Neural cell (in vitro differentiated cells): ENCODE measurements at regions not wholly inside any gene's neighbourhood (a gene's known extent, or its start where the extent isn't known, plus 50 kb on each side); places are given as distances from the start of the nearest gene placed in this dataset.

Source experiments
- H2AFZ ChIP-seq: fragments of 200-600, 300-800 bp; sonication (generic), shearing (Covaris generic); 2 replicates; pipeline ENCODE4 v1.6.0; 2014; ENCODE audit warnings: low read depth, mild to moderate bottlenecking, antibody characterized with exemption, low read length, moderate library complexity
- H3F3A ChIP-seq: fragments of 200-600 bp; shearing (Covaris generic); 2 replicates; pipeline ENCODE4 v1.6.1; 2016; ENCODE audit warnings: mild to moderate bottlenecking, moderate library complexity, mixed read lengths, antibody characterized with exemption, low read length; ENCODE audit not compliant: insufficient read depth, poor library complexity, severe bottlenecking
- H3K27ac ChIP-seq: fragments of 200-600, 300-800 bp; sonication (generic), shearing (Covaris generic); 2 replicates; pipeline ENCODE4 v1.5.1; 2014; ENCODE audit warnings: mild to moderate bottlenecking, low read length, moderate library complexity
- H3K27me3 ChIP-seq: fragments of 300-800, 200-600 bp; sonication (generic), shearing (Covaris generic); 2 replicates; pipeline ENCODE4 v1.6.0; 2014; ENCODE audit warnings: mild to moderate bottlenecking, low read depth, low read length, moderate library complexity; ENCODE audit not compliant: insufficient read depth
- H3K36me3 ChIP-seq: fragments of 300-800, 200-600 bp; sonication (generic), shearing (Covaris generic); 2 replicates; pipeline ENCODE4 v1.5.1; 2014; ENCODE audit warnings: mild to moderate bottlenecking, antibody characterized with exemption, low read length, moderate library complexity; ENCODE audit not compliant: insufficient read depth
- H3K4me2 ChIP-seq: fragments of 300-800, 200-600 bp; sonication (generic), shearing (Covaris generic); 2 replicates; pipeline ENCODE4 v1.6.0; 2014; ENCODE audit warnings: mild to moderate bottlenecking, low read length
- H3K4me3 ChIP-seq: fragments of 300-800, 200-600 bp; sonication (generic), shearing (Covaris generic); 2 replicates; pipeline ENCODE4 v1.5.1; 2014; ENCODE audit warnings: mild to moderate bottlenecking, low read length, moderate library complexity
- H3K79me2 ChIP-seq: fragments of 200-600 bp; shearing (Covaris generic); replicated peaks from 2 replicates; pipeline ENCODE4 v1.6.0; 2014; ENCODE audit warnings: mild to moderate bottlenecking, low read length, moderate library complexity; ENCODE audit not compliant: insufficient read depth
- H3K9ac ChIP-seq: fragments of 300-800, 200-600 bp; sonication (generic), shearing (Covaris generic); 2 replicates; pipeline ENCODE4 v1.6.1; 2016; ENCODE audit warnings: mild to moderate bottlenecking, low read length, mixed read lengths
- H3K9me2 ChIP-seq: fragments of 200-600 bp; shearing (Covaris generic); 2 replicates; pipeline ENCODE4 v1.6.1; 2016; ENCODE audit warnings: mild to moderate bottlenecking, low read length, mixed read lengths; ENCODE audit not compliant: insufficient read depth
- H3K9me3 ChIP-seq: fragments of 200-600, 300-800 bp; sonication (generic), shearing (Covaris generic); 2 replicates; pipeline ENCODE4 v1.6.1; 2016; ENCODE audit warnings: mild to moderate bottlenecking, mixed run types, low read length, moderate library complexity, mixed read lengths
- H4K20me1 ChIP-seq: fragments of 200-600 bp; shearing (Covaris generic); 2 replicates; pipeline ENCODE4 v1.6.1; 2016; ENCODE audit warnings: mild to moderate bottlenecking, mixed run types; ENCODE audit not compliant: insufficient read depth
- EP300 ChIP-seq: fragments of 450-650 bp; conservative IDR thresholded peaks from 2 replicates; pipeline ENCODE4 v1.6.1; 2014; ENCODE audit warnings: antibody characterized with exemption, mild to moderate bottlenecking, moderate library complexity; ENCODE audit not compliant: poor library complexity, severe bottlenecking
- EZH2 ChIP-seq: fragments of 200-600, 300-800 bp; shearing (Covaris generic), sonication (generic); IDR thresholded peaks from 2 replicates; pipeline ENCODE4 v1.6.1; 2014; ENCODE audit warnings: antibody characterized with exemption, low read length, borderline replicate concordance, mild to moderate bottlenecking; ENCODE audit not compliant: insufficient read depth, poor library complexity, severe bottlenecking
- MXI1 ChIP-seq: fragments of 450-650 bp; conservative IDR thresholded peaks from 2 replicates; pipeline ENCODE4 v1.6.1; 2014; ENCODE audit warnings: antibody characterized with exemption, mild to moderate bottlenecking; ENCODE audit not compliant: poor library complexity, severe bottlenecking
- POLR2AphosphoS5 ChIP-seq: IDR thresholded peaks from 2 replicates; pipeline ENCODE4 v1.6.1; 2012
- RAD21 ChIP-seq: fragments of 450-650 bp; conservative IDR thresholded peaks from 2 replicates; pipeline ENCODE4 v1.6.1; 2014; ENCODE audit warnings: antibody characterized with exemption, mild to moderate bottlenecking, moderate library complexity
- SMC3 ChIP-seq: fragments of 450-650 bp; conservative IDR thresholded peaks from 2 replicates; pipeline ENCODE4 v1.6.1; 2014; ENCODE audit warnings: antibody characterized with exemption, mild to moderate bottlenecking, moderate library complexity; ENCODE audit not compliant: poor library complexity
- TAF1 ChIP-seq: IDR thresholded peaks from 2 replicates; pipeline ENCODE4 v1.6.1; 2012; ENCODE audit warnings: low read depth
- TF ChIP-seq, protein P1 (sequence below): fragments of 450-650 bp; IDR thresholded peaks from 2 replicates; pipeline ENCODE4 v1.5.1; 2014; ENCODE audit warnings: antibody characterized with exemption, mild to moderate bottlenecking, moderate library complexity; ENCODE audit not compliant: poor library complexity, severe bottlenecking
- TF ChIP-seq, protein P2 (sequence below): IDR thresholded peaks from 2 replicates; pipeline ENCODE4 v1.6.1; 2012; ENCODE audit warnings: borderline replicate concordance

DNA sequence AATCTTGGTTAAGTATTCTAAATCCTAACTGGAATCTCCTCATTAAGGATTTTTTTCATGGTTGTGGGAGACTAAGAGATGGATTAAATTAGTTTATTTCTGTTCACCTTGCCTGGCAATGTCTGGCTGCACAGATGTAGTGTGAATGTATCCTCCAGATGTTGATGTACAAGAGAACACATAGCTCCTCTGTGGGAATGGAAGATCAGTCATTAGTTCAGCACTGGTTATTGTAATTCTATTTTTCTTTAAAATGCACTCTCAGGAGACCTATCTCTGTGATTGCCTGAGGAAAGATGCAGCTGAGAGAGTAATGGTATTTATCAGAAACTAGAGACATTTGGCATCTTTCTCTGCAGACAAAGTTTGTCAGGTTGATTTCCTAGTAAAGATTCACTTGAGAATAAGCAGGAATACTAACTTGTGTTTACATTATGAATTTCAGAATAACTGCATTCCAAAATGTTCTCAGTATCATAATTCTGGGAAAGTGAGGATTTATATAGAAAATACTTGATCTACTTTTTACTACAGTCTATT is 178.6 kb downstream of the GIPC2 start:
- H3F3A ChIP-seq = no peaks in the 10 kb centered on the region
- no peak overlapping the region for H3K27ac ChIP-seq
- no peaks in the 10 kb centered on the region for H3K79me2 ChIP-seq
- H3K4me3 ChIP-seq = no peak overlapping the region
- no peak overlapping the region for H3K4me2 ChIP-seq
- H2AFZ ChIP-seq = no peak overlapping the region
- TF ChIP-seq EP300 (no peak), EZH2 (no peak), MXI1 (no peak), SMC3 (no peak), POLR2AphosphoS5 (no peak), TAF1 (no peak)
- TF ChIP-seq, protein P1, sequence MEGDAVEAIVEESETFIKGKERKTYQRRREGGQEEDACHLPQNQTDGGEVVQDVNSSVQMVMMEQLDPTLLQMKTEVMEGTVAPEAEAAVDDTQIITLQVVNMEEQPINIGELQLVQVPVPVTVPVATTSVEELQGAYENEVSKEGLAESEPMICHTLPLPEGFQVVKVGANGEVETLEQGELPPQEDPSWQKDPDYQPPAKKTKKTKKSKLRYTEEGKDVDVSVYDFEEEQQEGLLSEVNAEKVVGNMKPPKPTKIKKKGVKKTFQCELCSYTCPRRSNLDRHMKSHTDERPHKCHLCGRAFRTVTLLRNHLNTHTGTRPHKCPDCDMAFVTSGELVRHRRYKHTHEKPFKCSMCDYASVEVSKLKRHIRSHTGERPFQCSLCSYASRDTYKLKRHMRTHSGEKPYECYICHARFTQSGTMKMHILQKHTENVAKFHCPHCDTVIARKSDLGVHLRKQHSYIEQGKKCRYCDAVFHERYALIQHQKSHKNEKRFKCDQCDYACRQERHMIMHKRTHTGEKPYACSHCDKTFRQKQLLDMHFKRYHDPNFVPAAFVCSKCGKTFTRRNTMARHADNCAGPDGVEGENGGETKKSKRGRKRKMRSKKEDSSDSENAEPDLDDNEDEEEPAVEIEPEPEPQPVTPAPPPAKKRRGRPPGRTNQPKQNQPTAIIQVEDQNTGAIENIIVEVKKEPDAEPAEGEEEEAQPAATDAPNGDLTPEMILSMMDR = no peak
- H3K9ac ChIP-seq = no peak overlapping the region
- no peaks in the 10 kb centered on the region for H3K36me3 ChIP-seq
- no peaks in the 10 kb centered on the region for H3K27me3 ChIP-seq
- no peaks in the 10 kb centered on the region for H4K20me1 ChIP-seq
- no peaks in the 10 kb centered on the region for H3K9me3 ChIP-seq
- no peaks in the 10 kb centered on the region for H3K9me2 ChIP-seq

DNA sequence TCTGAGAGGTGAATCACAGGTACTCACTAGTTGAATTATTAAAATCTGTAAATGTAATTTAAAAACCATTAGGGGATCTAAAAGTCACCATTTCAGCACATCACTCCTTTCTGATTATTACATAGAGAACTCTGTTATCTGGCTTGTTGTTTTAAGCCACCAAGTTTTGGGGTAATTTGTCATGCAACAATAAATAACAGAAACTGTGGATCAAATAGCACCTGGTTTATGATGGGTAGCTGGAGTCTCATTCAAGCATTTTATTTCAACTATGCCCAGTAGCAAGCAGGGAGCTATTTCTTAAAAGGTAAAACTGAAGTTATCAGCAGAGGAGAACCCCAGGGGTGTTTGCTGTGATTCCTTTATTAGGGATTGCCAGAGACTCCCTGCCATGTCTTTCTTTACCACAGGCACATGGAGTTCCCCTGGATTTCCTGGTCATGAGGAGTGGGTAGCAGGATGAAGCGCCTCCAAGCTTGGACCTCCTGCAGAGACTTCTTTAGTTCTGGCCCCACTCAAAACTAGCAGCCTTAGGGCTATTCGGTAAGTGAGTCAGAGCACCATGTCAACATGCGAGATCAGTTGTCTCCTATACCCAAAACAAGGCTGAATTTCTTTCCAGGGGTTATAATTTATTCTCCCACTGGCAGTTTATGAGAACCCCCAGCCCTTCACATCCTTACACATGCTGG is 179.2 kb downstream of the GIPC2 start:
- no peaks in the 10 kb centered on the region for H3F3A ChIP-seq
- no peaks in the 10 kb centered on the region for H3K9me3 ChIP-seq
- no peaks in the 10 kb centered on the region for H3K79me2 ChIP-seq
- H3K4me3 ChIP-seq = no peak overlapping the region
- no peaks in the 10 kb centered on the region for H3K9me2 ChIP-seq
- no peak overlapping the region for H3K4me2 ChIP-seq
- H3K27me3 ChIP-seq = no peaks in the 10 kb centered on the region
- TF ChIP-seq TAF1 (no peak), RAD21 (no peak), SMC3 (no peak), MXI1 (no peak), POLR2AphosphoS5 (no peak), EZH2 (no peak), EP300 (no peak)
- TF ChIP-seq, protein P1 = no peak
- TF ChIP-seq, protein P2, sequence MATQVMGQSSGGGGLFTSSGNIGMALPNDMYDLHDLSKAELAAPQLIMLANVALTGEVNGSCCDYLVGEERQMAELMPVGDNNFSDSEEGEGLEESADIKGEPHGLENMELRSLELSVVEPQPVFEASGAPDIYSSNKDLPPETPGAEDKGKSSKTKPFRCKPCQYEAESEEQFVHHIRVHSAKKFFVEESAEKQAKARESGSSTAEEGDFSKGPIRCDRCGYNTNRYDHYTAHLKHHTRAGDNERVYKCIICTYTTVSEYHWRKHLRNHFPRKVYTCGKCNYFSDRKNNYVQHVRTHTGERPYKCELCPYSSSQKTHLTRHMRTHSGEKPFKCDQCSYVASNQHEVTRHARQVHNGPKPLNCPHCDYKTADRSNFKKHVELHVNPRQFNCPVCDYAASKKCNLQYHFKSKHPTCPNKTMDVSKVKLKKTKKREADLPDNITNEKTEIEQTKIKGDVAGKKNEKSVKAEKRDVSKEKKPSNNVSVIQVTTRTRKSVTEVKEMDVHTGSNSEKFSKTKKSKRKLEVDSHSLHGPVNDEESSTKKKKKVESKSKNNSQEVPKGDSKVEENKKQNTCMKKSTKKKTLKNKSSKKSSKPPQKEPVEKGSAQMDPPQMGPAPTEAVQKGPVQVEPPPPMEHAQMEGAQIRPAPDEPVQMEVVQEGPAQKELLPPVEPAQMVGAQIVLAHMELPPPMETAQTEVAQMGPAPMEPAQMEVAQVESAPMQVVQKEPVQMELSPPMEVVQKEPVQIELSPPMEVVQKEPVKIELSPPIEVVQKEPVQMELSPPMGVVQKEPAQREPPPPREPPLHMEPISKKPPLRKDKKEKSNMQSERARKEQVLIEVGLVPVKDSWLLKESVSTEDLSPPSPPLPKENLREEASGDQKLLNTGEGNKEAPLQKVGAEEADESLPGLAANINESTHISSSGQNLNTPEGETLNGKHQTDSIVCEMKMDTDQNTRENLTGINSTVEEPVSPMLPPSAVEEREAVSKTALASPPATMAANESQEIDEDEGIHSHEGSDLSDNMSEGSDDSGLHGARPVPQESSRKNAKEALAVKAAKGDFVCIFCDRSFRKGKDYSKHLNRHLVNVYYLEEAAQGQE = no peak
- no peak overlapping the region for H3K27ac ChIP-seq
- H3K36me3 ChIP-seq = no peaks in the 10 kb centered on the region
- H2AFZ ChIP-seq = no peak overlapping the region
- no peak overlapping the region for H3K9ac ChIP-seq
- H4K20me1 ChIP-seq = no peaks in the 10 kb centered on the region
